ENCODE measurements at regions not wholly inside any gene's neighbourhood (a gene's known extent, or its start where the extent isn't known, plus 50 kb on each side); places are given as distances from the start of the nearest gene placed in this dataset.

- Histone ChIP-seq H3K4me1 (ENCODE audit: control insufficient read depth, insufficient read depth, low read length) (no peaks in the 10 kb centered on the region), H3K4me3 (ENCODE audit: low read length) (no peak overlapping the region), H3K36me3 (ENCODE audit: control insufficient read depth, insufficient read depth, low read length, severe bottlenecking) (no peaks in the 10 kb centered on the region), H3K9me3 (ENCODE audit: control insufficient read depth, low read length) (no peaks in the 10 kb centered on the region), H3K27me3 (replicated peaks; ENCODE audit: control insufficient read depth, insufficient read depth, low read length) (peaks cover 3% of the 10 kb centered on the region), H3K9ac (ENCODE audit: low read length) (no peak overlapping the region)
- DNase-seq (ENCODE audit: low read depth) = no peak
Observed at GRCh38 chr1:116256286-116256649, 116.8 kb upstream of the ATP1A1 start.

- DNase-seq (ENCODE audit: low read depth) = no peak
Observed at GRCh38 chr1:116256875-116257274, 116.2 kb upstream of the ATP1A1 start.

GRCh38 chr1:116257341-116257767 is 115.7 kb upstream of the ATP1A1 start:
- Histone ChIP-seq H3K27me3 (replicated peaks; ENCODE audit: control insufficient read depth, insufficient read depth, low read length) (peaks cover 4% of the 10 kb centered on the region), H3K9me3 (ENCODE audit: control insufficient read depth, low read length) (no peaks in the 10 kb centered on the region), H3K36me3 (ENCODE audit: control insufficient read depth, insufficient read depth, low read length, severe bottlenecking) (no peaks in the 10 kb centered on the region), H3K9ac (ENCODE audit: low read length) (no peak overlapping the region), H3K4me1 (ENCODE audit: control insufficient read depth, insufficient read depth, low read length) (no peaks in the 10 kb centered on the region), H3K4me3 (ENCODE audit: low read length) (no peak overlapping the region)
- no peak for DNase-seq (ENCODE audit: low read depth)

More at GRCh38 chr1:116256875-116257274, 116.2 kb upstream of the ATP1A1 start:
- Histone ChIP-seq H3K4me1 (ENCODE audit: control insufficient read depth, insufficient read depth, low read length) (no peaks in the 10 kb centered on the region), H3K9ac (ENCODE audit: low read length) (no peak overlapping the region), H3K4me3 (ENCODE audit: low read length) (no peak overlapping the region), H3K27me3 (replicated peaks; ENCODE audit: control insufficient read depth, insufficient read depth, low read length) (peaks cover 3% of the 10 kb centered on the region), H3K9me3 (ENCODE audit: control insufficient read depth, low read length) (no peaks in the 10 kb centered on the region), H3K36me3 (ENCODE audit: control insufficient read depth, insufficient read depth, low read length, severe bottlenecking) (no peaks in the 10 kb centered on the region)

- no peaks in the 10 kb centered on the region for H3K9me3 ChIP-seq (ENCODE audit: control insufficient read depth, low read length)
- no peaks in the 10 kb centered on the region for H3K36me3 ChIP-seq (ENCODE audit: control insufficient read depth, insufficient read depth, low read length, severe bottlenecking)
- no peak overlapping the region for H3K9ac ChIP-seq (ENCODE audit: low read length)
- H3K4me3 ChIP-seq (ENCODE audit: low read length) = no peak overlapping the region
- peaks cover 8% of the 10 kb centered on the region for H3K27me3 ChIP-seq (replicated peaks; ENCODE audit: control insufficient read depth, insufficient read depth, low read length)
- no peaks in the 10 kb centered on the region for H3K4me1 ChIP-seq (ENCODE audit: control insufficient read depth, insufficient read depth, low read length)
- no peak for DNase-seq (ENCODE audit: low read depth)
Observed at GRCh38 chr1:116257836-116258235, 115.2 kb upstream of the ATP1A1 start.

GRCh38 chr1:116258668-116259419 is 114.2 kb upstream of the ATP1A1 start:
- H3K4me3 ChIP-seq (ENCODE audit: low read length) = no peak overlapping the region
- DNase-seq (ENCODE audit: low read depth) = no peak
- H3K9me3 ChIP-seq (ENCODE audit: control insufficient read depth, low read length) = no peaks in the 10 kb centered on the region
- no peaks in the 10 kb centered on the region for H3K36me3 ChIP-seq (ENCODE audit: control insufficient read depth, insufficient read depth, low read length, severe bottlenecking)
- no peaks in the 10 kb centered on the region for H3K4me1 ChIP-seq (ENCODE audit: control insufficient read depth, insufficient read depth, low read length)
- peaks cover 11% of the 10 kb centered on the region for H3K27me3 ChIP-seq (replicated peaks; ENCODE audit: control insufficient read depth, insufficient read depth, low read length)
- H3K9ac ChIP-seq (ENCODE audit: low read length) = no peak overlapping the region

GRCh38 chr1:116259663-116260062 is 113.4 kb upstream of the ATP1A1 start:
- H3K9me3 ChIP-seq (ENCODE audit: control insufficient read depth, low read length) = no peaks in the 10 kb centered on the region
- no peak overlapping the region for H3K9ac ChIP-seq (ENCODE audit: low read length)
- no peak overlapping the region for H3K4me3 ChIP-seq (ENCODE audit: low read length)
- no peaks in the 10 kb centered on the region for H3K4me1 ChIP-seq (ENCODE audit: control insufficient read depth, insufficient read depth, low read length)
- H3K36me3 ChIP-seq (ENCODE audit: control insufficient read depth, insufficient read depth, low read length, severe bottlenecking) = no peaks in the 10 kb centered on the region
- H3K27me3 ChIP-seq (replicated peaks; ENCODE audit: control insufficient read depth, insufficient read depth, low read length) = peaks cover 11% of the 10 kb centered on the region
- DNase-seq (ENCODE audit: low read depth) = no peak

- Histone ChIP-seq H3K9ac (ENCODE audit: low read length) (no peak overlapping the region), H3K4me3 (ENCODE audit: low read length) (no peak overlapping the region), H3K27me3 (replicated peaks; ENCODE audit: control insufficient read depth, insufficient read depth, low read length) (peaks cover 11% of the 10 kb centered on the region), H3K4me1 (ENCODE audit: control insufficient read depth, insufficient read depth, low read length) (no peaks in the 10 kb centered on the region), H3K9me3 (ENCODE audit: control insufficient read depth, low read length) (no peaks in the 10 kb centered on the region), H3K36me3 (ENCODE audit: control insufficient read depth, insufficient read depth, low read length, severe bottlenecking) (no peaks in the 10 kb centered on the region)
- no peak for DNase-seq (ENCODE audit: low read depth)
Observed at GRCh38 chr1:116260115-116260514, 112.9 kb upstream of the ATP1A1 start.

GRCh38 chr1:116260621-116261020 is 112.4 kb upstream of the ATP1A1 start:
- peaks cover 11% of the 10 kb centered on the region for H3K27me3 ChIP-seq (replicated peaks; ENCODE audit: control insufficient read depth, insufficient read depth, low read length)
- H3K4me3 ChIP-seq (ENCODE audit: low read length) = no peak overlapping the region
- DNase-seq (ENCODE audit: low read depth) = no peak
- H3K9ac ChIP-seq (ENCODE audit: low read length) = no peak overlapping the region
- no peaks in the 10 kb centered on the region for H3K4me1 ChIP-seq (ENCODE audit: control insufficient read depth, insufficient read depth, low read length)
- no peaks in the 10 kb centered on the region for H3K36me3 ChIP-seq (ENCODE audit: control insufficient read depth, insufficient read depth, low read length, severe bottlenecking)
- no peaks in the 10 kb centered on the region for H3K9me3 ChIP-seq (ENCODE audit: control insufficient read depth, low read length)

GRCh38 chr1:116261227-116261626 is 111.8 kb upstream of the ATP1A1 start:
- Histone ChIP-seq H3K27me3 (replicated peaks; ENCODE audit: control insufficient read depth, insufficient read depth, low read length) (peaks cover 11% of the 10 kb centered on the region), H3K4me3 (ENCODE audit: low read length) (no peak overlapping the region), H3K9me3 (ENCODE audit: control insufficient read depth, low read length) (no peaks in the 10 kb centered on the region), H3K4me1 (ENCODE audit: control insufficient read depth, insufficient read depth, low read length) (no peaks in the 10 kb centered on the region), H3K9ac (ENCODE audit: low read length) (no peak overlapping the region), H3K36me3 (ENCODE audit: control insufficient read depth, insufficient read depth, low read length, severe bottlenecking) (no peaks in the 10 kb centered on the region)
- no peak for DNase-seq (ENCODE audit: low read depth)

GRCh38 chr1:116262207-116262994 is 110.6 kb upstream of the ATP1A1 start:
- Histone ChIP-seq H3K27me3 (replicated peaks; ENCODE audit: control insufficient read depth, insufficient read depth, low read length) (peaks cover 11% of the 10 kb centered on the region), H3K36me3 (ENCODE audit: control insufficient read depth, insufficient read depth, low read length, severe bottlenecking) (no peaks in the 10 kb centered on the region), H3K9me3 (ENCODE audit: control insufficient read depth, low read length) (no peaks in the 10 kb centered on the region), H3K4me1 (ENCODE audit: control insufficient read depth, insufficient read depth, low read length) (no peaks in the 10 kb centered on the region), H3K9ac (ENCODE audit: low read length) (no peak overlapping the region), H3K4me3 (ENCODE audit: low read length) (no peak overlapping the region)
- DNase-seq (ENCODE audit: low read depth) = no peak

- Histone ChIP-seq H3K4me3 (ENCODE audit: low read length) (no peak overlapping the region), H3K4me1 (ENCODE audit: control insufficient read depth, insufficient read depth, low read length) (peaks cover 2% of the 10 kb centered on the region), H3K36me3 (ENCODE audit: control insufficient read depth, insufficient read depth, low read length, severe bottlenecking) (no peaks in the 10 kb centered on the region), H3K27me3 (replicated peaks; ENCODE audit: control insufficient read depth, insufficient read depth, low read length) (peaks cover 11% of the 10 kb centered on the region), H3K9me3 (ENCODE audit: control insufficient read depth, low read length) (no peaks in the 10 kb centered on the region), H3K9ac (ENCODE audit: low read length) (no peak overlapping the region)
- DNase-seq (ENCODE audit: low read depth) = no peak
Observed at GRCh38 chr1:116262995-116263385, 110.1 kb upstream of the ATP1A1 start.

Measured in adipocyte (in vitro differentiated cells).